ENCODE measurements at regions not wholly inside any gene's neighbourhood (a gene's known extent, or its start where the extent isn't known, plus 50 kb on each side); places are given as distances from the start of the nearest gene placed in this dataset.

DNA sequence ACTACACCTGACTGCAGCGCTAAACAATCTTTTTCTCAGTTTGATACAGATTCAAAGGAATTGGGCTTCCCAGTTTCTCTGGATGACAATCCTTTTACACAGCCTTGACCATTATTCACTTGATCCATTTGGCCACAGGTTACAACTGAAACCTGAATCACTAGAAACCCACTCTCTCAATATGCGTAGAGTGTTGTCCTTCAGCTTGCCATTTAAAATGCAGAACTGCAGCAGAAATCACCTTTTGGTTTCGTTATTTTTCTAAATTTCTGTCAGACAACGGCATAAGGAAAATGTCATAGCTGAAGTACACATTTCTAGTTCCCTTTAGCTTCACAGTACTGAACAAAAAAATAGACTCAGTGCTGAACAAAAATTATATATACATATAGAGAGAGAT lies 255.8 kb upstream of the TENM3 start:
- TF ChIP-seq, protein P1, sequence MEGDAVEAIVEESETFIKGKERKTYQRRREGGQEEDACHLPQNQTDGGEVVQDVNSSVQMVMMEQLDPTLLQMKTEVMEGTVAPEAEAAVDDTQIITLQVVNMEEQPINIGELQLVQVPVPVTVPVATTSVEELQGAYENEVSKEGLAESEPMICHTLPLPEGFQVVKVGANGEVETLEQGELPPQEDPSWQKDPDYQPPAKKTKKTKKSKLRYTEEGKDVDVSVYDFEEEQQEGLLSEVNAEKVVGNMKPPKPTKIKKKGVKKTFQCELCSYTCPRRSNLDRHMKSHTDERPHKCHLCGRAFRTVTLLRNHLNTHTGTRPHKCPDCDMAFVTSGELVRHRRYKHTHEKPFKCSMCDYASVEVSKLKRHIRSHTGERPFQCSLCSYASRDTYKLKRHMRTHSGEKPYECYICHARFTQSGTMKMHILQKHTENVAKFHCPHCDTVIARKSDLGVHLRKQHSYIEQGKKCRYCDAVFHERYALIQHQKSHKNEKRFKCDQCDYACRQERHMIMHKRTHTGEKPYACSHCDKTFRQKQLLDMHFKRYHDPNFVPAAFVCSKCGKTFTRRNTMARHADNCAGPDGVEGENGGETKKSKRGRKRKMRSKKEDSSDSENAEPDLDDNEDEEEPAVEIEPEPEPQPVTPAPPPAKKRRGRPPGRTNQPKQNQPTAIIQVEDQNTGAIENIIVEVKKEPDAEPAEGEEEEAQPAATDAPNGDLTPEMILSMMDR (IDR thresholded peaks at IDR 0.05; ENCODE audit: low read length): no peak
- TF ChIP-seq EZH2 (optimal IDR thresholded peaks at IDR 0.05; ENCODE audit: low read depth, low read length): no peak

All from MM.1S (cell line).